ENCODE measurements at regions not wholly inside any gene's neighbourhood (a gene's known extent, or its start where the extent isn't known, plus 50 kb on each side); places are given as distances from the start of the nearest gene placed in this dataset.

- TF ChIP-seq POLR2A (IDR thresholded peaks at IDR 0.05) (no peak), CTCF (IDR thresholded peaks at IDR 0.05 in 4 of 5, conservative IDR thresholded peaks at IDR 0.05 in 1 of 5) (no peak)
Measured at GRCh38 chr2:832635-833034, 118.0 kb upstream of the SNTG2 start.

Measured in gastrocnemius medialis (tissue), 4 donors.